GM18519 (cell line): ENCODE measurements at regions not wholly inside any gene's neighbourhood (a gene's known extent, or its start where the extent isn't known, plus 50 kb on each side); places are given as distances from the start of the nearest gene placed in this dataset.

Experiments
- ATAC-seq: cut with Tn5 transposase; IDR thresholded peaks from one replicate; pipeline ENCODE4 v1.9.1; 2021; ENCODE audit warnings: mild to moderate bottlenecking, moderate library complexity; ENCODE audit not compliant: unreplicated experiment, low FRiP score

GRCh38 chr15:70358011-70358819 lies 260.5 kb upstream of the TLE3 start:
- ATAC-seq, result no peak

- no peak for ATAC-seq
These were observed 259.7 kb upstream of the TLE3 start for GRCh38 chr15:70357453-70357852.

GRCh38 chr15:70356919-70357318 lies 259.2 kb upstream of the TLE3 start:
- no peak for ATAC-seq

DNA sequence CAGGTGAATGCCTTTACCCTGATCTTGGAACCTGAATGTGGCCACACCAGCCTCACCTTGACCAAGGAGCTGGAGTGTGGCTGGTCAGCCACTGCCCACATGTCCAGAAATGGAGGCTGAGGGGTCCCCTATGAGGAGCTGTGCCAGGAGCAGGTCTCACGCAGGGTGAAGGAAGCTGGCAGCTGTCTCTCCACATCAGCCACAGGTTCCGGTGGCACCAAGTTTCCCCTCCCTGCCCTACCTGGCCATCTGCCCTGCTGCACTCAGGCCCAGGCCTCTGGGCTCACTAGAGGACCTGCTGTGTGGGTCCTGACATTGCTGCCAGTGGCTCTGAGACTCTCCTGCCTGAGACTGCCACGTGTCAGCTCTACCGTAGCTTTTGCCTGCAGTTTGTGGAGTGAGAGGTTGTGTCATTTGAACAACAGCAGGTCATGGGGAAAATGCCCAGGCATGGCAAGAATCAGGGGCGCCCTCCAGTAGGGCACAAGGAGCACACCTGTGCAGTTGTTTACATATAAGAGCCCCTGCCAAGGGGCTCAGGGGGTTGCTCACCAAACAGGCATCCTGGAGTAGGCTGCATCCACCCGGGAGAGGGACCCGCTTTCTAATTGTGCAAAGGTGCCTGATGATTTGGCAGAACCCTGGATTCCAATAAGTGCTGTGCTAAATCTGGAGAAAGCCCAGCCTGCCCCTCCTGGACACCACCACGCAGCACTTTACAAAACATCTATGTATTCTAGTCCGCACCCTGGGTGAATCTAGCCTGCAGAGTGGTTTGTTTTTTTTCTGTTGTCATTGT lies 258.5 kb upstream of the TLE3 start:
- no peak for ATAC-seq

- no peak for ATAC-seq
These were observed 257.6 kb upstream of the TLE3 start for GRCh38 chr15:70355275-70355795.

DNA sequence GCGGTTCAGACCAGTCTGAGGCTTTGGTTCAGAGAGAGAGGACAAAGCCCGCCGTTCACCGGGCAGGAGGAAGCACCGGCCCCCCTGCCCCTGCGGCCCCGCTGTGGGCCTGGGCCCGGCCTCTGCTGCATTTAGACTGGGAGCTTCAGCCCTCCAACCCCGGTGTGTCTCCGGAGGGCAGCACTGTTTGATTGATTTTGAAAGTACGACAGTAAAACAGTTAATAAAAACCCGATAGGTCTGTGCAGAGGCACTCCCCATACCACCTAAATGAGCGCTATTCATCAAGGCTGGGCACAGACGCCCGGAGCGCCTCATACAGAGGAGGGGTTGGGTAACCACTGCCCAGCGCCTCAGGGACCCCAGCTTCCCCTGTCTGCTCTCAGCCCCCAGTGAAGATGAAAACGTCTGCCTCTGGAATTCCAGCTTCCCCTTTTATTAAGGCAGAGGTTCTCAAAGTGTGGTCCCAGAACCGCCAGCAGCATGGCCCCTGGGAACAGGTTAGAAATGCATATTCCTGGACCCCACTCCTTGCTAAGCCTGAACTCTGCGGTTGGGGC lies 256.7 kb upstream of the TLE3 start:
- no peak for ATAC-seq

GRCh38 chr15:70353606-70354345 lies 256.1 kb upstream of the TLE3 start:
- ATAC-seq, result no peak

DNA sequence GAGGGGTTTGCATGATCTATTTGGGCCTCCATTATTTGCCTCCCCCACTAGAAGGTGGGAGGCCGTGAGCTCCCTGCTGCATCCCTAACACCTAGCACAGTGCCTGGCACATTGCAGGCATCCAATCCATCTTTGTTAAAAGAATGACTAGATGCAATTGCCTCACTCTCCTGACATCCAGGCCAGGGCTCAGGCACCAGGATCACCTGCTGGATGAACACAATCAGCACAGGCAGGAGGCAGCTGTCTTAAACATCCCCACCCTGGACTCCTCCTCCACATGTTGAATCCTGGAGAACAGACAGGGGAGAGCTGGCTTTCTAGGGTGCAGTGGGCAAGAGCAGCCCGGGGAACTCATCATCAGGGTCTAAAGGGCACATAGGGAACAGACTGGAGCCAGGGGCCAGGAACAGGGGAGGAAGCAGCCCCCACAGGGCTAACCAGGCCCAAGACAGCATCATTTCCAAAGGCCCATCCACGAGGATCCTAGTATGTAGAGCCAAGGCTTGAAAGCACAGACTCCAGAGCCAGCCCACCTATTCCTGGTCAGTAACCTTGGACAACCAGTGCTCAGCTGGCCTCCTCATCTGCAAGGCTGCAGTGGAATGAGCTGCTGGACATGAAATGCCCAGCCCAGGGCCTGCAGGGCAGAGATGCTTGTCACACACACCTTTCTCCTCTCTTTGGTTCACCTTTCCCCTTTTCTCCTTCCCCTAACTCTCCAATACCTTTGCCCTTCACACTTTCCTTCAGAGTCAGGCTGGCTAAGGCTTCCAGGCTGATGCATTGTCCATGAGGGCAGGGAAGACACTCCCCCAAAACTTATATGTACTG lies 254.4 kb upstream of the TLE3 start:
- no peak for ATAC-seq

- no peak for ATAC-seq
These were observed 253.7 kb upstream of the TLE3 start for GRCh38 chr15:70351391-70351790.

GRCh38 chr15:70348581-70349344 lies 251.0 kb upstream of the TLE3 start:
- no peak for ATAC-seq

- ATAC-seq, result no peak
These were observed 250.5 kb upstream of the TLE3 start for GRCh38 chr15:70348226-70348543.

DNA sequence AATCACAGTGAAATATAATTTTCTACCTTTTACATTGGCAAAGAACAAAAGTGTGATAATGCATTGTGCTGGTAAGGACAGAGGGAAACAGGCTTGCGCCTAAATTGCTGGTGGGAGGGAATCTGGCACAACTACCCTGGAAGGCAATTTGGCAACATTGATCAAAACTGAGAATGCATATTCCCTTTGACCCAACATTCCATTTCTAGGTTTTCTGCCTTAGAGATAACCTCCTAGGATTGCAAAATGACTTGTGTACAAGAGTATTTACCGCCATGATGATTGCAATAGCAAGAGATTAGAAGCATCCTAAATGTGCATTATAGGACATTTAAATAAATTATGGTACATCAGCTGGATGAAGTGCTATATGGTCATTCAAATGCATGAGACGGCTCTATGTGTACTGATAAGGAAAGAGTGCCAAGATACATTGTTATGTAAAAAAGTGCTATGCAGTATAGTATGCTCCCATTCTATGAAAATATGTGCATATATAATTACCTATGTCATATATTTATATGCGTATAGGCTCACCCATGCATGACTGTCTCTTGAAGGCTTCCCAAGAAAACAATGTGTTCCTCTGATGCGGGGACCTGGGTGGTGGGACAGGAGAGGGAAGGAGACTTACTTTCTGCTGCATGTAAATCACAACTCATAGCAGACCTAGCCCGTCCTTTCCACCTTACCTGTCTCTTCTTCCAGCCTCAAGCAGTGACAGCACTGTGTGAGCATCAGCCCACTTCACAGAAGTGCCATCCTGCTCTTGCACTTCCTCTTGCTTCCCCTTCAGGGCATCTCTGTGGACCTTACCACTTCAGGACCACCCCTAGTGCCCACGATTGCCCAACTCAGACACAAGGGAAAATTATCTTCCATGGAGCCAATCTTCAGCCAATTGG lies 249.9 kb upstream of the TLE3 start:
- ATAC-seq, result no peak

DNA sequence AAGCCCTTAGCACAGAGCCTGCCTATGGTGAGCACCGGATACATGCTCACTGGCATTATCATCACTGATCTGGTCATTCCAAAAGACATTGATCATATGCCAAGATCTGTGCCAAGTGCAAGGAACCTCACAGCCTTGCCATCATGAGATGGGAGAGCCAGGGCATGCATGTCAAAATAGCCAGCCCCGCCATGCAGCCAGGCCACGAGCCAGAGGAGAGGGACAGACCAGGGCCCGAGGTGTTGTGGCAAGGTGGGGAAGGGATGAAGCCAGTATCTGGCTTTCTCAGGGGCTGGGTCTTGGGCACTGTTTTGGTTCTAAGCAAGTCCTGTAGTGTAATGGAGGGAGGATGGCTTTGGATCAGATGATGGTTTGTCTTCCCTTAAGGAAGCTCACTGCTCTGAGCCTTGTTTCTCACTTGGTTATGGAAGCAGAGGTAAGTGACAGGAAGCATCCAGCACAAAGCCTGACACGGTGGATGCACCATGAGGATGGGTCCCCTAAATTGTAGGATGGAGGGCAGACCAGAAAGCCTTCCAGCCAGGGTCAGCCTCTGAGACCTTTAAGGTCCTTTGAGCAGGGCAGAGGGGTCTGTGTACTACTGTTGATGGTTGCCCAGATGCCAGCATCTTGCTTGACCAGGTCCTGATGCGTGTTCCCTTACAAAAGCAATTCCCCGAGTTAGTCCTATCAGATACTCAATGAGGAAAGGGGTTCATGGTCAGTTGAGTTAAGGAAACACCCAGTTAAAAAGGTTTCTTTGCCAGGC lies 247.7 kb upstream of the TLE3 start:
- no peak for ATAC-seq

- no peak for ATAC-seq
These were observed 246.9 kb upstream of the TLE3 start for GRCh38 chr15:70344666-70345065.

DNA sequence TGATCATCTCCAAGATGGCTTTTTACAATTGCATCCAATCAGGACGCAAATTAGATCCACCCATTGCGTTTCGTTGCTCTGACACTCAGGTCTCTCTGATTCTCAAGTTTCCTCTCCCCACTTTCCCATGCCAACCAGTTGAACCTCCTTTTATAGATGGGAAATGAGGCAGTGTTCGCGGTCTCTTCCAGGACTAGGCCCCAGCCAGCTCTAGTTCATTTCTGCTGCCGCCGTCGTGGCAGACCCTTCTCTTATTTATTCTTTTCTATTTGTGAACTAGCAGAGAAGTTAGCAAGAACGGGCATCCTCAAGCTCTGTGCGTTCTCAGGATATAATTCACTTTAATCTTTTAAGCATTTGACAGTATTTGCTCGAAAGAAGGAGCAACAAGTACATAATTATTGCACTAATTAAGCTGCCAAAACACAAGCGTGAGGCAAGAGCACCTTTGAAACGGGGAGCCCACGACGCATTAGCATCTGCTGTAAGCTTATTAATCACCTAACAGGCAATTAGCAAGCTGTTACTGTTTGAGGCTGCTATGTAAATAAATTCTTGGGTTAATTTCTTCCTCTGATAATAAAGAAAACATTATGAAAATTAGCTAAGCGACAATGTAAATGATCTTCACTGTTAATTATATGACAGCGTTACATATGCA lies 246.4 kb upstream of the TLE3 start:
- ATAC-seq, result no peak

GRCh38 chr15:70342554-70343548 lies 245.1 kb upstream of the TLE3 start:
- no peak for ATAC-seq
